Neuronal stem cell (in vitro differentiated cells): ENCODE measurements at regions not wholly inside any gene's neighbourhood (a gene's known extent, or its start where the extent isn't known, plus 50 kb on each side); places are given as distances from the start of the nearest gene placed in this dataset.

Experiments used
- DNase-seq: peaks from one replicate; pipeline ENCODE4 v3.0.0-alpha.2; 2013; ENCODE audit warnings: low spot score
- H2AFZ ChIP-seq: one replicate; pipeline ENCODE4 v1.6.1; 2013; ENCODE audit warnings: mild to moderate bottlenecking, low read length, inconsistent platforms
- H2AK5ac ChIP-seq: 2 replicates; pipeline ENCODE4 v1.6.1; 2013; ENCODE audit warnings: low read depth, mild to moderate bottlenecking, inconsistent platforms, low read length, moderate library complexity, mixed read lengths
- H2BK120ac ChIP-seq: 2 replicates; pipeline ENCODE4 v1.6.1; 2013; ENCODE audit warnings: low read depth, mild to moderate bottlenecking, inconsistent platforms, low read length, moderate library complexity, mixed read lengths
- H2BK12ac ChIP-seq: one replicate; pipeline ENCODE4 v1.6.1; 2013; ENCODE audit warnings: low read length, inconsistent platforms
- H2BK15ac ChIP-seq: 2 replicates; pipeline ENCODE4 v1.6.1; 2013; ENCODE audit warnings: mild to moderate bottlenecking, low read length, inconsistent platforms, mixed read lengths
- H2BK5ac ChIP-seq: one replicate; pipeline ENCODE4 v1.6.1; 2013; ENCODE audit warnings: inconsistent platforms, mild to moderate bottlenecking, low read length, moderate library complexity
- H3K14ac ChIP-seq: one replicate; pipeline ENCODE4 v1.6.1; 2013; ENCODE audit warnings: low read length, inconsistent platforms
- H3K18ac ChIP-seq: 2 replicates; pipeline ENCODE4 v1.6.1; 2013; ENCODE audit warnings: low read length, inconsistent platforms
- H3K23ac ChIP-seq: 2 replicates; pipeline ENCODE4 v1.6.1; 2013; ENCODE audit warnings: low read depth, mild to moderate bottlenecking, mixed read lengths, low read length, inconsistent platforms; ENCODE audit not compliant: poor library complexity
- H3K27ac ChIP-seq: replicated peaks from 3 replicates; pipeline ENCODE4 v1.5.1; 2013; ENCODE audit warnings: low read length, inconsistent platforms
- H3K27me3 ChIP-seq, 3 experiments: 2 replicates each; pipeline ENCODE4 v1.6.1; 2013; ENCODE audit warnings: low read length in 3 of 3, mild to moderate bottlenecking in 2 of 3, inconsistent platforms in 1 of 3, low read depth in 1 of 3, mixed read lengths in 1 of 3, moderate library complexity in 1 of 3; ENCODE audit not compliant: control insufficient read depth in 3 of 3, insufficient read depth in 3 of 3
- H3K36me3 ChIP-seq, 2 donors: replicated peaks in 1 of 2; 2 replicates each; pipeline ENCODE4 v1.6.1; 2013; ENCODE audit warnings: low read length in 2 of 2; ENCODE audit not compliant: control insufficient read depth in 2 of 2, insufficient read depth in 2 of 2
- H3K4ac ChIP-seq: 2 replicates; pipeline ENCODE4 v1.6.1; 2013; ENCODE audit warnings: inconsistent platforms, mild to moderate bottlenecking, low read length, moderate library complexity
- H3K4me1 ChIP-seq, 2 donors: 1 replicate in 1 of 2; 2 replicates in 1 of 2; pipeline ENCODE4 v1.6.1; 2013; ENCODE audit warnings: low read length in 2 of 2, low read depth in 1 of 2; ENCODE audit not compliant: control insufficient read depth in 2 of 2, insufficient read depth in 1 of 2
- H3K4me2 ChIP-seq: one replicate; pipeline ENCODE4 v1.6.1; 2013; ENCODE audit warnings: mild to moderate bottlenecking, low read length, inconsistent platforms; ENCODE audit not compliant: insufficient read depth, poor library complexity, severe bottlenecking
- H3K4me3 ChIP-seq, 2 donors: 2 replicates each; pipeline ENCODE4 v1.5.1; 2013; ENCODE audit warnings: low read length in 2 of 2, mild to moderate bottlenecking in 2 of 2, inconsistent platforms in 1 of 2, moderate library complexity in 1 of 2
- H3K79me1 ChIP-seq: one replicate; pipeline ENCODE4 v1.6.1; 2013; ENCODE audit warnings: low read depth, mild to moderate bottlenecking, inconsistent platforms, low read length, moderate library complexity
- H3K9ac ChIP-seq: one replicate; pipeline ENCODE4 v1.6.1; 2013; ENCODE audit warnings: mild to moderate bottlenecking, low read depth, low read length, inconsistent platforms; ENCODE audit not compliant: poor library complexity
- H3K9me3 ChIP-seq, 2 donors: replicated peaks in 1 of 2; 2 replicates each; pipeline versions ENCODE3 to v1.6.1; 2013; ENCODE audit warnings: low read length in 2 of 2, mild to moderate bottlenecking in 2 of 2, inconsistent platforms in 1 of 2, low read depth in 1 of 2, mixed read lengths in 1 of 2, moderate library complexity in 1 of 2; ENCODE audit not compliant: control insufficient read depth in 2 of 2, insufficient read depth in 1 of 2
- H4K8ac ChIP-seq: one replicate; pipeline ENCODE4 v1.6.1; 2013; ENCODE audit warnings: low read depth, mild to moderate bottlenecking, inconsistent platforms, low read length, moderate library complexity
- H4K91ac ChIP-seq: one replicate; pipeline ENCODE4 v1.6.1; 2013; ENCODE audit warnings: low read length, low read depth, mild to moderate bottlenecking, inconsistent platforms; ENCODE audit not compliant: poor library complexity
- WGBS, 2 donors: extraction: QIAGEN DNeasy Blood & Tissue Kit; methylation state at CpG; one replicate each; pipeline ENCODE4 v1.1.7; 2013; ENCODE audit warnings: missing lambda C conversion rate in 2 of 2, mixed read lengths in 1 of 2; ENCODE audit not compliant: insufficient read length in 2 of 2, insufficient replicate concordance in 1 of 2; ENCODE audit errors: extremely low coverage in 2 of 2; 5-methylcytosine and 5-hydroxymethylcytosine counted together

- WGBS, 2 donors: no CpG with 5 or more reads among the region's 1 CpG
These were observed 845.0 kb upstream of the NECTIN3 start for GRCh38 chr3:110226645-110227044.

GRCh38 chr3:110227991-110228390 lies 843.6 kb upstream of the NECTIN3 start:
- H3K9me3 ChIP-seq: peaks cover 0 to 3% of the 10 kb centered on the region in 2 donors
- no peak overlapping the region for H3K14ac ChIP-seq
- WGBS, 2 donors: no CpG with 5 or more reads among the region's 4 CpGs
- H4K91ac ChIP-seq: no peak overlapping the region
- H2AFZ ChIP-seq: peak overlapping the region; percentile 42
- H3K4me1 ChIP-seq: peaks cover 0 to 10% of the 10 kb centered on the region in 2 donors
- H3K79me1 ChIP-seq: no peaks in the 10 kb centered on the region
- H3K36me3 ChIP-seq: no peaks in the 10 kb centered on the region
- DNase-seq: no peak
- no peak overlapping the region for H2BK5ac ChIP-seq
- no peak overlapping the region for H3K4me2 ChIP-seq
- no peak overlapping the region for H4K8ac ChIP-seq
- no peak overlapping the region for H3K27ac ChIP-seq
- H3K18ac ChIP-seq: no peak overlapping the region
- no peaks in the 10 kb centered on the region for H3K27me3 ChIP-seq
- no peak overlapping the region for H3K9ac ChIP-seq
- H3K4ac ChIP-seq: no peak overlapping the region
- no peak overlapping the region for H3K4me3 ChIP-seq
- H3K23ac ChIP-seq: no peak overlapping the region
- H2BK120ac ChIP-seq: no peak overlapping the region
- no peak overlapping the region for H2AK5ac ChIP-seq
- no peak overlapping the region for H2BK15ac ChIP-seq
- H2BK12ac ChIP-seq: no peak overlapping the region

More at GRCh38 chr3:110226645-110227044, 845.0 kb upstream of the NECTIN3 start:
- Histone ChIP-seq H2AK5ac (no peak overlapping the region), H2BK5ac (no peak overlapping the region), H2BK120ac (no peak overlapping the region), H2BK12ac (no peak overlapping the region), H3K27me3 (no peaks in the 10 kb centered on the region), H3K79me1 (no peaks in the 10 kb centered on the region), H3K4me3 (no peak overlapping the region), H3K9ac (no peak overlapping the region), H4K91ac (no peak overlapping the region), H3K4me1 (peaks cover 0 to 10% of the 10 kb centered on the region in 2 donors), H2AFZ (no peak overlapping the region), H3K4ac (no peak overlapping the region), H3K14ac (no peak overlapping the region), H3K36me3 (no peaks in the 10 kb centered on the region), H3K4me2 (no peak overlapping the region), H3K9me3 (peaks cover 0 to 3% of the 10 kb centered on the region in 2 donors), H2BK15ac (no peak overlapping the region), H3K27ac (no peak overlapping the region), H4K8ac (no peak overlapping the region), H3K18ac (no peak overlapping the region), H3K23ac (no peak overlapping the region)
- no peak for DNase-seq

GRCh38 chr3:110234831-110235230 lies 836.8 kb upstream of the NECTIN3 start:
- Histone ChIP-seq H3K14ac (no peak overlapping the region), H3K18ac (no peak overlapping the region), H3K9ac (no peak overlapping the region), H2BK15ac (no peak overlapping the region), H3K36me3 (no peaks in the 10 kb centered on the region), H3K4me2 (no peak overlapping the region), H2BK12ac (no peak overlapping the region), H2BK5ac (no peak overlapping the region), H4K8ac (no peak overlapping the region), H4K91ac (no peak overlapping the region), H3K4ac (no peak overlapping the region), H2BK120ac (no peak overlapping the region), H2AK5ac (no peak overlapping the region), H3K79me1 (no peaks in the 10 kb centered on the region), H2AFZ (no peak overlapping the region), H3K4me3 (no peak overlapping the region), H3K9me3 (peaks cover 0 to 3% of the 10 kb centered on the region in 2 donors), H3K27me3 (no peaks in the 10 kb centered on the region), H3K4me1 (peaks cover 2 to 23% of the 10 kb centered on the region in 2 donors), H3K27ac (no peak overlapping the region), H3K23ac (no peak overlapping the region)
- no peak for DNase-seq
- 100% methylated on average over 1 of the region's 4 CpGs; no CpG with 5 or more reads in 1 of the 2 donors for WGBS, 2 donors

- H2BK120ac ChIP-seq: no peak overlapping the region
- H2AK5ac ChIP-seq: no peak overlapping the region
- H2AFZ ChIP-seq: peak overlapping the region; percentile 60
- no CpG with 5 or more reads among the region's 3 CpGs for WGBS, 2 donors
- H3K27me3 ChIP-seq: no peaks in the 10 kb centered on the region
- H3K9me3 ChIP-seq: peaks cover 0 to 6% of the 10 kb centered on the region in 2 donors
- no peak overlapping the region for H2BK15ac ChIP-seq
- no peak overlapping the region for H4K8ac ChIP-seq
- DNase-seq: no peak
- H3K18ac ChIP-seq: no peak overlapping the region
- H3K79me1 ChIP-seq: no peaks in the 10 kb centered on the region
- H3K4me1 ChIP-seq: peaks cover 2 to 23% of the 10 kb centered on the region in 2 donors
- no peaks in the 10 kb centered on the region for H3K36me3 ChIP-seq
- no peak overlapping the region for H3K4ac ChIP-seq
- H2BK5ac ChIP-seq: no peak overlapping the region
- H3K4me3 ChIP-seq: peak overlapping the region in 1 of 2 donors; percentile 3
- H3K9ac ChIP-seq: no peak overlapping the region
- no peak overlapping the region for H3K14ac ChIP-seq
- H3K23ac ChIP-seq: no peak overlapping the region
- no peak overlapping the region for H3K27ac ChIP-seq
- no peak overlapping the region for H2BK12ac ChIP-seq
- H4K91ac ChIP-seq: no peak overlapping the region
- H3K4me2 ChIP-seq: no peak overlapping the region
These were observed 834.5 kb upstream of the NECTIN3 start for GRCh38 chr3:110236976-110237610.
